Endothelial cell of umbilical vein (primary cell): ENCODE measurements at regions not wholly inside any gene's neighbourhood (a gene's known extent, or its start where the extent isn't known, plus 50 kb on each side); places are given as distances from the start of the nearest gene placed in this dataset.

Experiments
- BruUV-seq: library from RNA; stranded (reverse); fragments of 400-500 nt; replicated peaks from 2 replicates; lab custom pipeline; 2021; lab: Mats Ljungman, UMichigan
- CTCF ChIA-PET: fragments of 300-600, 350-600 bp; sonication (Branson Sonifier 250); formaldehyde crosslinking; loops from one replicate; lab custom pipeline; 2021; ENCODE audit warnings: antibody characterized with exemption, inconsistent platforms; lab: Charles Lee
- POLR2A ChIA-PET: fragments of 300-600, 350-600 bp; sonication (Branson Sonifier 250); formaldehyde crosslinking; loops from one replicate; lab custom pipeline; 2021; ENCODE audit warnings: antibody characterized with exemption, inconsistent platforms; lab: Charles Lee
- DNase-seq: peaks from one replicate; pipeline ENCODE4 v3.0.0-alpha.2; 2011; ENCODE audit warnings: low read depth, low spot score
- FAIRE-seq: peaks from 2 replicates; lab custom pipeline; 2011; peaks lifted over from hg19 to GRCh38; lab: Jason Lieb, UNC
- H2AFZ ChIP-seq: 2 replicates; pipeline ENCODE4 v1.6.0; 2012; ENCODE audit warnings: low read depth, low read length, control low read depth, inconsistent platforms
- H3K27ac ChIP-seq: 2 replicates; pipeline ENCODE4 v1.5.1; 2011; ENCODE audit warnings: low read depth, mild to moderate bottlenecking, control low read depth, low read length, moderate library complexity; ENCODE audit not compliant: insufficient read depth
- H3K27me3 ChIP-seq, 2 experiments: 2 replicates each; pipeline versions ENCODE4 v1.6.0 to v1.6.1; 2011; ENCODE audit warnings: low read length in 2 of 2, mixed read lengths in 1 of 2; ENCODE audit not compliant: control insufficient read depth in 2 of 2, insufficient read depth in 2 of 2
- H3K36me3 ChIP-seq, 2 experiments: 2 replicates in 1 of 2; 3 replicates in 1 of 2; pipeline ENCODE4 v1.5.1; 2011; ENCODE audit warnings: low read length in 2 of 2, mild to moderate bottlenecking in 1 of 2, moderate library complexity in 1 of 2; ENCODE audit not compliant: control insufficient read depth in 2 of 2, insufficient read depth in 2 of 2; ENCODE audit errors: extremely low read depth in 1 of 2
- H3K4me1 ChIP-seq: 3 replicates; pipeline ENCODE4 v1.5.1; 2011; ENCODE audit warnings: mild to moderate bottlenecking, low read length; ENCODE audit not compliant: control insufficient read depth, insufficient read depth; ENCODE audit errors: extremely low read depth
- H3K4me2 ChIP-seq: 2 replicates; pipeline ENCODE4 v1.6.1; 2011; ENCODE audit warnings: low read length, control low read depth, mixed read lengths; ENCODE audit not compliant: insufficient read depth
- H3K4me3 ChIP-seq, 3 experiments: fragments of 200-600 bp in 1 of 3; sonication (generic), shearing (Covaris generic) in 1 of 3; replicated peaks in 1 of 3; 2 replicates each; pipeline ENCODE4 v1.5.1; 2011 to 2016; ENCODE audit warnings: control low read depth in 3 of 3, low read length in 3 of 3, mild to moderate bottlenecking in 2 of 3, inconsistent platforms in 1 of 3, low read depth in 1 of 3, moderate library complexity in 1 of 3; ENCODE audit not compliant: insufficient read depth in 1 of 3
- H3K79me2 ChIP-seq: 2 replicates; pipeline ENCODE4 v1.6.0; 2012; ENCODE audit warnings: low read length, inconsistent platforms; ENCODE audit not compliant: control insufficient read depth, insufficient read depth
- H3K9ac ChIP-seq: replicated peaks from 2 replicates; pipeline ENCODE3; 2011; ENCODE audit warnings: low read length, control low read depth; ENCODE audit not compliant: insufficient read depth; ENCODE audit errors: extremely low read depth
- H3K9me1 ChIP-seq: replicated peaks from 3 replicates; pipeline ENCODE4 v1.6.0; 2011; ENCODE audit warnings: mild to moderate bottlenecking, low read length; ENCODE audit not compliant: control insufficient read depth, insufficient read depth; ENCODE audit errors: extremely low read depth
- H3K9me3 ChIP-seq: replicated peaks from 2 replicates; pipeline ENCODE4 v1.5.1; 2012; ENCODE audit warnings: low read length, inconsistent platforms; ENCODE audit not compliant: control insufficient read depth, insufficient read depth
- H4K20me1 ChIP-seq: replicated peaks from 2 replicates; pipeline ENCODE3; 2011; ENCODE audit warnings: mild to moderate bottlenecking, low read length; ENCODE audit not compliant: control insufficient read depth, insufficient read depth; ENCODE audit errors: extremely low read depth
- FOS ChIP-seq: IDR thresholded peaks from 2 replicates; pipeline ENCODE4 v1.6.1; 2011; ENCODE audit warnings: mild to moderate bottlenecking, low read length, moderate library complexity, borderline replicate concordance; ENCODE audit not compliant: insufficient read depth
- JUN ChIP-seq: IDR thresholded peaks from 2 replicates; pipeline ENCODE4 v1.6.1; 2011; ENCODE audit warnings: borderline replicate concordance, low read depth; ENCODE audit not compliant: insufficient read length, insufficient read depth
- MYC ChIP-seq: IDR thresholded peaks from one replicate; pipeline ENCODE4 v1.6.1; 2011; ENCODE audit warnings: mild to moderate bottlenecking, low read depth, low read length
- POLR2A ChIP-seq: IDR thresholded peaks from 2 replicates; pipeline ENCODE4 v1.6.1; 2012; ENCODE audit warnings: low read depth, mild to moderate bottlenecking, control low read depth, low read length
- POLR2AphosphoS5 ChIP-seq: IDR thresholded peaks from 2 replicates; pipeline ENCODE4 v1.6.1; 2012; ENCODE audit warnings: low read depth, mild to moderate bottlenecking, control low read depth, low read length, moderate library complexity; ENCODE audit not compliant: insufficient read depth
- dilution Hi-C: fragments of 300-500 bp; cut with MboI; formaldehyde crosslinking; loops from one replicate; pipeline ENCODE4 v1.15.0; 2019; ENCODE audit warnings: low sequenced_read_pairs; ENCODE audit not compliant: extremely low pct_ligation_motif_present
- intact Hi-C: fragments of 100-400 bp; cut with micrococcal nuclease; formaldehyde crosslinking; loops from one replicate; pipeline ENCODE4 v1.10.0; 2022

DNA sequence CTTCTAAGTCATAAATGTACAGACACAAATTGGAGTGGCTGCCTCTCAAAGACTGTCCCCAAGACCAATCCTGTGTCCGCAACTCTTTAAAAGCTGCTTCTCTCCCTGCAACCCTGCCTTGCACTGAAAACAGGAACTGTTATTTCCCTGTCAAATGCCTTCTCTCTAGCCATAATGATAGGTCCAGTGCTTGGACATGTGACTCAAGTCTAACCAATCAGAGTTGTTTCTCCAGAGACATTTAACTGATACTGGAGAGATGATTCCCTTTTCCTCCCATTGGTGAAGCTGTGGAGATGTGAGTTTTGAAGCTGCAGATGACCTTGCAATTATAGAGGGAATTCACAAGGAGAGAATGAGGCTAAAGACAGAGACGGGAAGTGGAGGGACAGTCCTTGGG, 253.3 kb upstream of the CDH5 start:
- no peak overlapping the region for H3K9ac ChIP-seq
- FAIRE-seq = no peak
- no peak overlapping the region for H3K27ac ChIP-seq
- no peaks in the 10 kb centered on the region for H3K36me3 ChIP-seq
- ChIA-PET CTCF (no interaction called here), POLR2A (no interaction called here)
- DNase-seq = no peak
- no peaks in the 10 kb centered on the region for H4K20me1 ChIP-seq
- no peak overlapping the region for H2AFZ ChIP-seq
- no TSS peak for BruUV-seq
- intact Hi-C loops = no loop called here
- H3K27me3 ChIP-seq = no peaks in the 10 kb centered on the region
- TF ChIP-seq POLR2A = no peak
- H3K79me2 ChIP-seq = no peaks in the 10 kb centered on the region
- dilution Hi-C loops = no loop called here
- H3K4me3 ChIP-seq = no peak overlapping the region
- H3K9me1 ChIP-seq = no peaks in the 10 kb centered on the region
- no peaks in the 10 kb centered on the region for H3K4me1 ChIP-seq
- H3K4me2 ChIP-seq = no peak overlapping the region
- no peaks in the 10 kb centered on the region for H3K9me3 ChIP-seq

DNA sequence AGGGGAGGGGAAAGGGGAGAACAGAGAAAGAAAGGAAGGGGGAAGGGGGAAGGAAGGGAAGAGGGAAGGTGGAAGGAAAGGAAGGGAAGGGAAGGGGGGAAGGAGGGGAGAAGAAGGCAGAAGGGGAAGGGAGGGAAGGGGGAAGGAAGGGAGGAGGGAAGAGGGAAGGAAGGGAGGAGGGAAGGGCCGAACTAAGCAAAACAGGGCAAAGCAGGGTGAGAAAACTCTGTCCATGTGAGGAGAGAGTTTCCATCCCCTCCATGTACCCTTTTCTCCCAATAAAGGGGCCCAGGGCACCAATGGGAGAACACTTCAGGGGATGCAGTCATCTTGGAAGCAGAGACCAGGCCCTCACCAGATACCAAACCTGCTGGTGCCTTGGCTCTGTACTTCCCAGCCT, 256.8 kb upstream of the CDH5 start:
- TF ChIP-seq POLR2AphosphoS5 (no peak), JUN (no peak), MYC (no peak), FOS (no peak)
- Histone ChIP-seq H3K27ac (no peak overlapping the region), H3K4me1 (no peaks in the 10 kb centered on the region), H3K79me2 (no peaks in the 10 kb centered on the region), H3K9me1 (no peaks in the 10 kb centered on the region), H3K9me3 (no peaks in the 10 kb centered on the region), H3K9ac (no peak overlapping the region), H3K27me3 (no peaks in the 10 kb centered on the region), H3K36me3 (no peaks in the 10 kb centered on the region), H4K20me1 (no peaks in the 10 kb centered on the region), H2AFZ (no peak overlapping the region), H3K4me3 (no peak overlapping the region), H3K4me2 (no peak overlapping the region)
- dilution Hi-C loops (no loop called here), intact Hi-C loops (no loop called here)
- no peak for DNase-seq
- POLR2A ChIA-PET = no interaction called here
- BruUV-seq = no TSS peak
- FAIRE-seq = no peak
- CTCF ChIA-PET = no interaction called here
